ENCODE measurements at regions not wholly inside any gene's neighbourhood (a gene's known extent, or its start where the extent isn't known, plus 50 kb on each side); places are given as distances from the start of the nearest gene placed in this dataset.
"Not testable (repeated sequence)": the region's sequence is repeated elsewhere in the genome, so short reads cannot be mapped to it uniquely, and the experiment has no call there.

DNA sequence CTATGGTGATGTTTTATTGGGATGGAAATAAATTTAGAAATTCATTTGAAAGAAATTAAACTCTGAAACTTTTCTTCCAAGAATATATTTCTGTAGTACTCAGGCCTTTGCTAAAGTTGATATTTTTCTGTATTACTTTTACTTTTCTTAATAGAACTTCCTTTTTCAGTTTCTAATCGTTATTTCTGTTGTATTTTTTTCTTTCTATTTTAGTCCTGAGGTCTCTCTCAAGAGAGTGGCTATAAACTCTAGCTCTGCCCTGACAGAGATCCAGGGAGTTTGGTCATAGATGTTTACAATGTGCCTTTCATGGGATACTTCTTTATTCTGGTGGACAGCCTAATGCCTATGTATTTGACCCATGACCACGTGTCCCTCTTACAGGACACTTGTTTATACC, 51.0 kb downstream of the OR2B6 start:
- H3K27ac ChIP-seq (ENCODE audit: low read depth in 1 of 2, low read length in 2 of 2), result no peak overlapping the region
- H3K9me3 ChIP-seq (ENCODE audit: control insufficient read depth in 1 of 2, insufficient read depth in 1 of 2, low read length in 2 of 2), result no peaks in the 10 kb centered on the region
- TF ChIP-seq, protein P1, sequence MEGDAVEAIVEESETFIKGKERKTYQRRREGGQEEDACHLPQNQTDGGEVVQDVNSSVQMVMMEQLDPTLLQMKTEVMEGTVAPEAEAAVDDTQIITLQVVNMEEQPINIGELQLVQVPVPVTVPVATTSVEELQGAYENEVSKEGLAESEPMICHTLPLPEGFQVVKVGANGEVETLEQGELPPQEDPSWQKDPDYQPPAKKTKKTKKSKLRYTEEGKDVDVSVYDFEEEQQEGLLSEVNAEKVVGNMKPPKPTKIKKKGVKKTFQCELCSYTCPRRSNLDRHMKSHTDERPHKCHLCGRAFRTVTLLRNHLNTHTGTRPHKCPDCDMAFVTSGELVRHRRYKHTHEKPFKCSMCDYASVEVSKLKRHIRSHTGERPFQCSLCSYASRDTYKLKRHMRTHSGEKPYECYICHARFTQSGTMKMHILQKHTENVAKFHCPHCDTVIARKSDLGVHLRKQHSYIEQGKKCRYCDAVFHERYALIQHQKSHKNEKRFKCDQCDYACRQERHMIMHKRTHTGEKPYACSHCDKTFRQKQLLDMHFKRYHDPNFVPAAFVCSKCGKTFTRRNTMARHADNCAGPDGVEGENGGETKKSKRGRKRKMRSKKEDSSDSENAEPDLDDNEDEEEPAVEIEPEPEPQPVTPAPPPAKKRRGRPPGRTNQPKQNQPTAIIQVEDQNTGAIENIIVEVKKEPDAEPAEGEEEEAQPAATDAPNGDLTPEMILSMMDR (IDR thresholded peaks at IDR 0.05), result no peak
- H3K27me3 Mint-ChIP-seq, result peaks cover 41% of the 10 kb centered on the region
- DNase-seq (no peak), ATAC-seq (ENCODE audit: poor library complexity) (no peak)
- no peaks in the 10 kb centered on the region for H3K27me3 ChIP-seq (ENCODE audit: control insufficient read depth in 1 of 2, insufficient read depth in 2 of 2, low read length in 2 of 2)
- H3K36me3 ChIP-seq (ENCODE audit: insufficient read depth, low read length), result no peaks in the 10 kb centered on the region
- peaks cover 6% of the 10 kb centered on the region for H3K4me1 Mint-ChIP-seq (ENCODE audit: low read depth)
- no peaks in the 10 kb centered on the region for H3K36me3 Mint-ChIP-seq (ENCODE audit: low read depth)
- H3K4me1 ChIP-seq (ENCODE audit: insufficient read depth, low read length), result no peaks in the 10 kb centered on the region
- CTCF ChIA-PET, result interaction anchor here (0.8 kb wide), 1 partner anchor 26 kb away, joined by 3 read pairs; no protein-coding TSS in a partner anchor
- no peak overlapping the region for H3K4me3 Mint-ChIP-seq
- POLR2A ChIA-PET, result no interaction called here
- no peak overlapping the region for H3K4me3 ChIP-seq (ENCODE audit: low read length)
- intact Hi-C loops (cut with DNase I, micrococcal nuclease), result no loop called here
- H3K9me3 Mint-ChIP-seq, result no peaks in the 10 kb centered on the region
- no peak overlapping the region for H3K27ac Mint-ChIP-seq

DNA sequence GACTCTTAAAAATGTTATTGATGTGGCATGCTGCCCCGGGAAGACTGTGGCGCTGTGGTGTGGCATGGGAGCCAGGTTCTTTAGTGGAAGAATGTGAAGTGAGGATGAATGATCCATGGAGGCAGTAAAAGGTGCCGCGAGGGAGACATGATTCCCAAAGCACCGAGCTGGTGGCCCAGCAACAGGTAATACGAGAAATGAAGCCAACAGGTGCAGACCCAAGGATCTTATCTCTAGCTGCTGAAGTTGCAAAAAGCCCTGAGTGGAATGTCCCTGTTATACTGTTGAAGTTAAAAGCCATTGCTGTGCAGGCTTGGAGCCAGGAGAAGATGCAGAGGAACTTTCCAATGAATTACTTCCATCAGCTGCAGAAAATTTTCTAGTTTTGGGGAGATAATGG, 53.5 kb downstream of the OR2B6 start:
- ATAC-seq (ENCODE audit: poor library complexity), result no peak
- H3K4me3 ChIP-seq (ENCODE audit: low read length), result no peak overlapping the region
- H3K27me3 ChIP-seq (ENCODE audit: control insufficient read depth in 1 of 2, insufficient read depth in 2 of 2, low read length in 2 of 2), result peaks cover 6 to 14% of the 10 kb centered on the region in 2 experiments
- Mint-ChIP-seq H3K36me3 (ENCODE audit: low read depth) (no peaks in the 10 kb centered on the region), H3K27me3 (peaks cover 40% of the 10 kb centered on the region), H3K4me3 (no peak overlapping the region), H3K9me3 (no peaks in the 10 kb centered on the region), H3K27ac (no peak overlapping the region), H3K4me1 (ENCODE audit: low read depth) (peaks cover 6% of the 10 kb centered on the region)
- intact Hi-C loops (cut with DNase I, micrococcal nuclease), result no loop called here
- no peak overlapping the region for H3K27ac ChIP-seq (ENCODE audit: low read depth in 1 of 2, low read length in 2 of 2)
- H3K4me1 ChIP-seq (ENCODE audit: insufficient read depth, low read length), result no peaks in the 10 kb centered on the region
- ChIA-PET CTCF (no interaction called here), POLR2A (no interaction called here)
- no peak for DNase-seq
- no peaks in the 10 kb centered on the region for H3K36me3 ChIP-seq (ENCODE audit: insufficient read depth, low read length)
- no peaks in the 10 kb centered on the region for H3K9me3 ChIP-seq (ENCODE audit: control insufficient read depth in 1 of 2, insufficient read depth in 1 of 2, low read length in 2 of 2)
- TF ChIP-seq, protein P1 (IDR thresholded peaks at IDR 0.05), result no peak

DNA sequence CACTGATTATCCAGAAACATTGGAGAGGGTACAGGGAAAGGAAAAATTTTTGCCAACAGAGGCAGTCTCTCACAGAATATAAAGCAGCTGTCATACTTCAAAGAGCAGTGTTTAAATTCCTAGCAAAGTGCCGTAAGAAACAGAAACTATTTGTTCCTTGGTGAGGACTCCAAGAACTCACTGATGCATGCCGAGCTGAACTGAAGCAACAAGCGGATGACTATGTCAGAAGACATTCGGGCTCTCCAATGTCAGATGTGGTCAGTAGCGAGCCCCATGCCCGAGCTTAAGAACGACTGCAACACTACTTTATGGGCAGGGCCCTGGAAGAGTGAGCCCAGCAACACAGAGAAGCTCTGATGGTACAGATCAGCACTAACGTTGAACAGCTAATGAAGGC, 54.7 kb downstream of the OR2B6 start:
- H3K9me3 Mint-ChIP-seq, result no peaks in the 10 kb centered on the region
- peaks cover 8 to 16% of the 10 kb centered on the region in 2 experiments for H3K27me3 ChIP-seq (ENCODE audit: control insufficient read depth in 1 of 2, insufficient read depth in 2 of 2, low read length in 2 of 2)
- POLR2A ChIA-PET, result no interaction called here
- H3K27ac Mint-ChIP-seq, result no peak overlapping the region
- no peak overlapping the region for H3K4me3 Mint-ChIP-seq
- CTCF ChIA-PET, result no interaction called here
- no peaks in the 10 kb centered on the region for H3K9me3 ChIP-seq (ENCODE audit: control insufficient read depth in 1 of 2, insufficient read depth in 1 of 2, low read length in 2 of 2)
- no peak overlapping the region for H3K4me3 ChIP-seq (ENCODE audit: low read length)
- ATAC-seq (ENCODE audit: poor library complexity) (no peak), DNase-seq (no peak)
- H3K36me3 Mint-ChIP-seq (ENCODE audit: low read depth), result no peaks in the 10 kb centered on the region
- no peak overlapping the region for H3K27ac ChIP-seq (ENCODE audit: low read depth in 1 of 2, low read length in 2 of 2)
- intact Hi-C loops (cut with DNase I, micrococcal nuclease), result no loop called here
- H3K4me1 ChIP-seq (ENCODE audit: insufficient read depth, low read length), result no peaks in the 10 kb centered on the region
- H3K36me3 ChIP-seq (ENCODE audit: insufficient read depth, low read length), result no peaks in the 10 kb centered on the region
- H3K4me1 Mint-ChIP-seq (ENCODE audit: low read depth), result peaks cover 6% of the 10 kb centered on the region
- TF ChIP-seq, protein P1 (IDR thresholded peaks at IDR 0.05), result no peak
- H3K27me3 Mint-ChIP-seq, result peaks cover 49% of the 10 kb centered on the region

DNA sequence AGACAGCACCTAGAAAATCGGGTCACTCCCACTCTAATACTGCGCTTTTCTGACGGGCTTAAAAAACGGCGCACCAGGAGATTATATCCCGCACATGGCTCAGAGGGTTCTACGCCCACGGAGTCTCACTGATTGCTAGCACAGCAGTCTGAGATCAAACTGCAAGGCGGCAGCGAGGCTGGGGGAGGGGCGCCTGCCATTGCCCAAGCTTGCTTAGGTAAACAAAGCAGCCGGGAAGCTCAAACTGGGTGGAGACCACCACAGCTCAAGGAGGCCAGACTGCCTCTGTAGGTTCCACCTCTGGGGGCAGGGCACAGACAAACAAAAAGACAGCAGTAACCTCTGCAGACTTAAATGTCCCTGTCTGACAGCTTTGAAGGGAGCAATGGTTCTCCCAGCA, 59.4 kb upstream of the ZNF165 start:
- H3K4me1 Mint-ChIP-seq (ENCODE audit: low read depth); H3K9me3 Mint-ChIP-seq; H3K27ac ChIP-seq (ENCODE audit: low read depth in 1 of 2, low read length in 2 of 2); POLR2A ChIA-PET; H3K27ac Mint-ChIP-seq; H3K36me3 Mint-ChIP-seq (ENCODE audit: low read depth); ATAC-seq (ENCODE audit: poor library complexity); CTCF ChIA-PET; H3K9me3 ChIP-seq (ENCODE audit: control insufficient read depth in 1 of 2, insufficient read depth in 1 of 2, low read length in 2 of 2); H3K4me3 Mint-ChIP-seq; H3K4me3 ChIP-seq (ENCODE audit: low read length); H3K4me1 ChIP-seq (ENCODE audit: insufficient read depth, low read length); H3K36me3 ChIP-seq (ENCODE audit: insufficient read depth, low read length); DNase-seq; intact Hi-C loops (cut with DNase I, micrococcal nuclease): not testable (repeated sequence)
- peaks cover 45% of the 10 kb centered on the region for H3K27me3 Mint-ChIP-seq
- peaks cover 7 to 11% of the 10 kb centered on the region in 2 experiments for H3K27me3 ChIP-seq (ENCODE audit: control insufficient read depth in 1 of 2, insufficient read depth in 2 of 2, low read length in 2 of 2)

DNA sequence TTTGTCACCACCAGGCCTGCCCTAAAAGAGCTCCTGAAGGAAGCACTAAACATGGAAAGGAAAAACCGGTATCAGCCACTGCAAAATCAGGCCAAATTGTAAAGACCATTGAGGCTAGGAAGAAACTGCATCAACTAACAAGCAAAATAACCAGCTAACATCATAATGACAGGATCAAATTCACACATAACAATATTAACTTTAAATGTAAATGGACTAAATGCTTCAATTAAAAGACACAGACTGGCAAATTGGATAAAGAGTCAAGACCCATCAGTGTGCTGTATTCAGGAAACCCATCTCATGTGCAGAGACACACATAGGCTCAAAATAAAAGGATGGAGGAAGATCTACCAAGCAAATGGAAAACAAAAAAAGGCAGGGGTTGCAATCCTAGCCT, 57.7 kb upstream of the ZNF165 start:
- H3K4me3 ChIP-seq (ENCODE audit: low read length); H3K9me3 ChIP-seq (ENCODE audit: control insufficient read depth in 1 of 2, insufficient read depth in 1 of 2, low read length in 2 of 2); CTCF ChIA-PET: not testable (repeated sequence)

More for the DNA sequence above, 57.7 kb upstream of the ZNF165 start:
- H3K27ac ChIP-seq (ENCODE audit: low read depth in 1 of 2, low read length in 2 of 2); H3K36me3 Mint-ChIP-seq (ENCODE audit: low read depth); H3K4me1 Mint-ChIP-seq (ENCODE audit: low read depth); H3K36me3 ChIP-seq (ENCODE audit: insufficient read depth, low read length); H3K27ac Mint-ChIP-seq; intact Hi-C loops (cut with DNase I, micrococcal nuclease); H3K4me3 Mint-ChIP-seq; H3K27me3 ChIP-seq (ENCODE audit: control insufficient read depth in 1 of 2, insufficient read depth in 2 of 2, low read length in 2 of 2); POLR2A ChIA-PET; DNase-seq; H3K9me3 Mint-ChIP-seq; ATAC-seq (ENCODE audit: poor library complexity); H3K4me1 ChIP-seq (ENCODE audit: insufficient read depth, low read length): not testable (repeated sequence)
- H3K27me3 Mint-ChIP-seq, result peaks cover 32% of the 10 kb centered on the region

All from CD4-positive, alpha-beta T cell (primary cell).